Adrenal gland (tissue), 5 donors: ENCODE measurements at regions not wholly inside any gene's neighbourhood (a gene's known extent, or its start where the extent isn't known, plus 50 kb on each side); places are given as distances from the start of the nearest gene placed in this dataset.
"Not testable (repeated sequence)": the region's sequence is repeated elsewhere in the genome, so short reads cannot be mapped to it uniquely, and the experiment has no call there.

Experiments used
- POLR2A ChIP-seq, 2 donors: fragments of 450-650 bp; IDR thresholded peaks; one replicate each; pipeline ENCODE4 v1.6.1; 2017; ENCODE audit warnings: antibody characterized with exemption in 2 of 2, mild to moderate bottlenecking in 2 of 2, moderate library complexity in 1 of 2
- TF ChIP-seq, protein P1 (sequence below), 6 experiments: fragments of 450-650 bp in 4 of 6; fragments of 200-600 bp in 2 of 6; sonication (generic) in 1 of 6; IDR thresholded peaks; 1 replicate in 5 of 6; 2 replicates in 1 of 6; pipeline versions ENCODE4 v1.5.1 to v1.8.0; 2016 to 2021; ENCODE audit warnings: antibody characterized with exemption in 6 of 6, mild to moderate bottlenecking in 2 of 6, moderate library complexity in 1 of 6
- donor health status: DM: no; HTN: no; CAD: no.

DNA sequence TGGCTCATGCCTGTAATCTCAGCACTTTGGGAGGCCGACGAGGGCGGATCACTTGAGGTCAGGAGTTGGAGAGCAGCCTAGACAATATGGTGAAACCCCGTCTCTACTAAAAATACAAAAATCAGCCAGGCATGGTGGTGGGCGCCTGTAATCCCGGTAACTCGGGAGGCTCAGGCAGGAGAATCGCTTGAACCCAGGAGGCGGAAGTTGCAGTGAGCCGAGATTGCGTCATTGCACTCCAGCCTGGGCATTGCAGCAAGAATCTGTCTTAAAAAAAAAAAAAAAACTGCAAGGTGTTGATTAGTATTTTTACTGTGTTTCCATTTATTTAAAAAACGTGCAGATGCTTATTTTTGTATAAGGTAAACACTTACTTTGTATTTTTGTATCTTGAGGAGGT lies 152.0 kb upstream of the HS3ST4 start:
- not testable (repeated sequence) for TF ChIP-seq POLR2A (IDR thresholded peaks at IDR 0.05)
- TF ChIP-seq, protein P1, sequence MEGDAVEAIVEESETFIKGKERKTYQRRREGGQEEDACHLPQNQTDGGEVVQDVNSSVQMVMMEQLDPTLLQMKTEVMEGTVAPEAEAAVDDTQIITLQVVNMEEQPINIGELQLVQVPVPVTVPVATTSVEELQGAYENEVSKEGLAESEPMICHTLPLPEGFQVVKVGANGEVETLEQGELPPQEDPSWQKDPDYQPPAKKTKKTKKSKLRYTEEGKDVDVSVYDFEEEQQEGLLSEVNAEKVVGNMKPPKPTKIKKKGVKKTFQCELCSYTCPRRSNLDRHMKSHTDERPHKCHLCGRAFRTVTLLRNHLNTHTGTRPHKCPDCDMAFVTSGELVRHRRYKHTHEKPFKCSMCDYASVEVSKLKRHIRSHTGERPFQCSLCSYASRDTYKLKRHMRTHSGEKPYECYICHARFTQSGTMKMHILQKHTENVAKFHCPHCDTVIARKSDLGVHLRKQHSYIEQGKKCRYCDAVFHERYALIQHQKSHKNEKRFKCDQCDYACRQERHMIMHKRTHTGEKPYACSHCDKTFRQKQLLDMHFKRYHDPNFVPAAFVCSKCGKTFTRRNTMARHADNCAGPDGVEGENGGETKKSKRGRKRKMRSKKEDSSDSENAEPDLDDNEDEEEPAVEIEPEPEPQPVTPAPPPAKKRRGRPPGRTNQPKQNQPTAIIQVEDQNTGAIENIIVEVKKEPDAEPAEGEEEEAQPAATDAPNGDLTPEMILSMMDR (IDR thresholded peaks at IDR 0.05) = not testable (repeated sequence)
